Panc1 (cell line): ENCODE measurements at regions not wholly inside any gene's neighbourhood (a gene's known extent, or its start where the extent isn't known, plus 50 kb on each side); places are given as distances from the start of the nearest gene placed in this dataset.

ENCODE experiments used
- CTCF ChIP-seq: fragments of 450-650 bp; IDR thresholded peaks from 2 replicates; pipeline ENCODE4 v1.5.1; 2017; ENCODE audit warnings: mild to moderate bottlenecking
- POLR2AphosphoS5 ChIP-seq: IDR thresholded peaks from 2 replicates; pipeline ENCODE4 v1.6.1; 2012; ENCODE audit warnings: mild to moderate bottlenecking, low read depth, low read length, moderate library complexity
- REST ChIP-seq, 2 experiments: IDR thresholded peaks; 2 replicates each; pipeline ENCODE4 v1.6.1; 2011 to 2012; ENCODE audit warnings: low read depth in 2 of 2, control low read depth in 1 of 2, low read length in 1 of 2, mild to moderate bottlenecking in 1 of 2, moderate library complexity in 1 of 2; ENCODE audit not compliant: insufficient read depth in 1 of 2
- SIN3A ChIP-seq: IDR thresholded peaks from 2 replicates; pipeline ENCODE4 v1.6.1; 2012; ENCODE audit warnings: low read depth, mild to moderate bottlenecking, low read length, moderate library complexity, borderline replicate concordance; ENCODE audit not compliant: insufficient read depth

GRCh38 chr14:51328772-51329353 lies 88.8 kb downstream of the TMX1 start:
- TF ChIP-seq CTCF: no peak
- TF ChIP-seq REST (IDR thresholded peaks at IDR 0.05; ENCODE audit: insufficient read depth in 1 of 2, low read depth in 2 of 2, low read length in 1 of 2): no peak
- no peak for TF ChIP-seq POLR2AphosphoS5
- no peak for TF ChIP-seq SIN3A
